Lower leg skin (tissue), 3 donors: ENCODE measurements at regions not wholly inside any gene's neighbourhood (a gene's known extent, or its start where the extent isn't known, plus 50 kb on each side); places are given as distances from the start of the nearest gene placed in this dataset.

ENCODE experiments used
- CTCF ChIP-seq, 3 donors: fragments of 450-650 bp; IDR thresholded peaks; one replicate each; pipeline ENCODE4 v1.5.1; 2016; ENCODE audit warnings: antibody characterized with exemption in 3 of 3, mild to moderate bottlenecking in 3 of 3, moderate library complexity in 2 of 3
- POLR2A ChIP-seq, 2 donors: fragments of 450-650 bp; IDR thresholded peaks; one replicate each; pipeline ENCODE4 v1.6.1; 2016 to 2017; ENCODE audit warnings: antibody characterized with exemption in 2 of 2, mild to moderate bottlenecking in 1 of 2, moderate library complexity in 1 of 2

GRCh38 chr7:131652194-131652593, 95.8 kb upstream of the PODXL start:
- TF ChIP-seq CTCF (IDR thresholded peaks at IDR 0.05) (no peak), POLR2A (IDR thresholded peaks at IDR 0.05) (no peak)
